Stimulated activated CD8-positive, alpha-beta memory T cell treated with anti-CD3 and anti-CD28 coated beads, Interleukin-15, amount 100 ng/mL, for 24 hours (primary cell): ENCODE measurements at regions not wholly inside any gene's neighbourhood (a gene's known extent, or its start where the extent isn't known, plus 50 kb on each side); places are given as distances from the start of the nearest gene placed in this dataset.
"Not testable (repeated sequence)": the region's sequence is repeated elsewhere in the genome, so short reads cannot be mapped to it uniquely, and the experiment has no call there.

Experiments used
- DNase-seq: peaks from one replicate; pipeline ENCODE4 v3.0.0-alpha.2; 2020; ENCODE audit warnings: low read depth

DNA sequence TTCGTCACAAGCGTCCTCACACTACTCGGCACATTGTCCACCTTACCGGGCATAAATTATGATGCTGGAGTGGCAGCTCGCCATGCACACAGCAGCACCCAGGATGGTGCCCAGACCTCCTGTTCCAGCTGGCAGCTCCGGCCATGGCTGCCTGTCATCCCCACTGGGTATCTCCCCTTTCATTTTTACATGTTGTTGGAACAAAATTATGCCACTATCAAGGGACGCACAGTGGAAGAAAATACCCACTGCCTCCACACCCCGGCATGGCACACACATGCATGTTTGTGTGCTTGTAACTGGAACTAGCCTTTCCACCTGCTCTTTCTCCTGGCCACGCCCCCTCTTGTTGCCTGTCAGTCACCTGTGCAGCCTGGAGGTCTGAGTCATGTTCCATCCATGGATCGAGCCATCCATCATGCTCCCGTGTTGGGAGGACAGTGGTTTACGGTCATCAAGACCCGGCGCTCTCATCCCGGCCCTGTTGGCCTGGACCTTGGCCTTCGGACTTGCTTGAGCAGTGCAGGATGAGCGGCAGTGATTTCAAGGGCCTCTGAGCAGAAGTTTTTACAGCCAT lies 1069.6 kb downstream of the BRD1 start:
- DNase-seq, result no peak

DNA sequence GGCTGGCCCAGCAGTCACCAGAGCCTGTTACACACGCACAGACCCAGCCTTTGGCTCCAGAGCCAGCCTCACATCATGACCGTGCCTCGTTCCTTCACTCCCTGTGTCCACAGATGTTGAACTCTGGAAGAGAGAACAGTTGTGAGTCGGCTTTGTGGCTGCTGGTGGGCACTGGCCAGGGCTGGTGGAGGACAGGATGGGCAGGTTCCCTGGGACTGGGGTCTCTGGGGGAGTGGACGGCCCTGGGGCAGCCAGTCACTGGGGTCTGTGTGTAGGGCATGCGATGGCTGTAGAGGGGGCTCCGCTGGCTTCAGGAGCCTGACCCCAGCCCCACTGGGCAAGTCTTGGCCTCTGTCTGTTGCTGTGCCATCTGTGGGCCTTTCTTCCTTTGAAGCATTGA lies 1070.1 kb downstream of the BRD1 start:
- no peak for DNase-seq

DNA sequence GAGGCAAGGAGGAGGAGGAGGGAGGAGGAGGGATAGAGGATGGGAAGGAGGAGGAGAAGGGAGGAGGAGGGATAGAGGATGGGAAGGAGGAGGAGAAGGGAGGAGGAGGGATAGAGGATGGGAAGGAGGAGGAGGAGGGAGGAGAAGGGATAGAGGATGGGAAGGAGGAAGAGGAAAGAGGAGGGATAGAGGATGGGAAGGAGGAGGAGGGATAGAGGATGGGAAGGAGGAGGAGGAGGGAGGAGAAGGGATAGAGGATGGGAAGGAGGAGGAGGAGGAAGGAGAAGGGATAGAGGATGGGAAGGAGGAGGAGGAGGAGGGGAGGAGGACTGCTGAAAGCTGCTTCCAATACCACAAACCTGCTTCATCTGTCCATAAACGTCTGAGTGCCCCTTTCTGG lies 1070.5 kb downstream of the BRD1 start:
- not testable (repeated sequence) for DNase-seq

DNA sequence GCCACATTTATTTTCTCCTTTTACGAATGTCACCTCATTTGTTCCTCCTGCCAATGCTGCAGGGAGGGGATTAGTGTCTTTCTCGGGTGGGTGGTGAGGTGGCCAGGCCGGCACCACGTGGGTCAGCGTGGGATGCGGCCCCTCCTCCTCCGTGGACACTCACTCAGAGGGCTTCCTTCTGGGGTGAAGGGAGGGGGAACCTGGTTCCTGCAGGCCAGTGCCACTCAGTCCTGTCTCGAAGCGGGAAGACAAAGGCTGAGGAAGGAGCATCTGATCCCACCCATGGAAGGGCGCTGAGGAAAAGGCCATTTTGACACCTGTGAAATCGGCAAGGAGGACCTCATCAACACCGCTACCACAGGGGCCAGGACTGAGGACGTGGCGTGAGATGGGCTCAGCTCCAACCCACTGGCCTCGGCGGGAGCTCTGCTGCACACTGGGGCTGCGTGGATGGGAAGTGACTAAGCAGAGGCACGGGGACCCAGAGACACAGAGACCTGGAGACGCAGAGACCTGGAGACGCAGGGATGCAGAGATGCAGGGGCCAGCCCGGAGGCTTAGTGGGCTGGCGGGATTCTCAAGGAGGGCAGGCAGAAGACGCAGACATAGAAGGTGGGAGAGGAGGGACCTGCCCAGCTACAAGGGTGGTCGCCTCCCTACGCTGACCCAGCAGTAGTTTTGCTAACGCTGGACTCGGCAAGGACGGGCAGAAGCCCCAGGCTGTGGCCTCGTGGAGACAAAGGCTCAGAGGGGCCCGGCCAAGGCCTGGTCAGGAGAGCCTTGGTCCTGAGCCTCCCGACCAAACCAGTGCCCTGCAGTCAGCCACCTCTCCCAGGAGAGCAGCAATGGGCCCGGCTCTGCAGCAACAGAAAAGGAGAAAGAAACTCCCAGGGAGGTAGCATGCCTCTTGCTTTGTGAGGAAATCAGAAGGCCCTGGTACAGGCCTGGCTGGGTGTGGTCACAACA lies 1071.2 kb downstream of the BRD1 start:
- no peak for DNase-seq

DNA sequence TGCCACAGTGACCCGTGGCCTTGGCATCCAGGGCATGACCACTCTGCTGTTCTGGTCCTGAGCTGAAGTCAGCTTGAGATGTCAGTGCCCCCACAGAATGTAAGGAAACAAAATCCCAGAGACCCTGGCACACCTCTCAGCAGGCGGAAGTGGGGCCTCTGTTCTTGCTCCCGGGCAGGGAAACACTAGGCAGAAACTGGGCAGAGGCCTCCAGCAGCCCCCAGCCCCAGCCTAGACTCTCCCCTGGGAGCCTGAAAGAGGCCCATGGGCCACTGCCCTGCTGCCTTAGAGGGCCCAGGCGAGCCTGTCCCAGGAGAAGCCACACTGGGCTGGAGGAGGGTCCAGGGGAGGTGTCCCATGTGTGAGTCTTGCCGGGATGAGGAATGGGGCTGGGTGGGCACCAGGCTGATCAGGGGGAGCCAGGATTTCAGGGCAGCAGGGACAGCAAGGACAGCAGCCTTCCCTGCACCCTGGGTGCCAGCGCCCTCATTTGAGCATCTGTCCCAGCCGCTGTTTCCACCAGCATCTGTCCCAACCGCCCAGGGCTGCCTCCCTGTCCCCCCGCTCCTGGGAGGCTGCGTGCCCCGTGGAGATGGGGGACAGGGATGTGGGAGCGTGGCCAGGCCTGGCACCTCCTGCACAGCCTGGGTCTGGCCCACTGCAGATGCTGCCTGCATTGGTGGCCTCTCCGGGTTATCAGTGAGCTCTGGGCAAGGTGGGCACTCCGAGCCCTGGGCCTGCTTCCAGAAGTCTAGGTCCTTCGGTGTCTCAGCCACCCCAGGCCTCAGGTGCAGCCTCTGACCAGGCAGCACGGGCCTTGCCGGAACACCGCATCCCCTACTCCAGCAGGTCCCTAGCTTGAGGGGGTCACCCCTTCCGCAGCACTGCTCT lies 1072.4 kb downstream of the BRD1 start:
- no peak for DNase-seq

DNA sequence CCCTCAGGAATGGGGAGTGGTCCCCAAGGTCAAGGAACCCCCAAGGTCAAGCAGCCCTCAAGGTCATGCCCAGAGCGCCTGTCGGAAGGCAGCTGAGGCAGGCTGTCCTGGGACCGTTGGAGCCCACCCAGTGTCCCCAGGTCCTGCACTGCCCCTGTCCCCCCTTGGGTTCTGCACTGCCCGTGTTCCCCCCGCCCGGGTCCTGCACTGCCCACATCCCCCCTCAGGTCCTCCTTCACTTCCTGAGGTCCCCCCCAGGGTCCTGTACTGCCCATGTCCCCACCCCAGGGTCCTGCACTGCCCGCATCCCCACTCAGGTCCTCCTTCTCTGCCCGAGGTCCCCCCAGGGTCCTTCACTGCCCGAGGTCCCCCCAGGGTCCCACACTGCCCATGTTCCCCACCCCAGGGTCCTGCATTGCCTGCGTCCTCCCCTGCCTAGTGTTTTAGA lies 1073.0 kb downstream of the BRD1 start:
- DNase-seq, result no peak

DNA sequence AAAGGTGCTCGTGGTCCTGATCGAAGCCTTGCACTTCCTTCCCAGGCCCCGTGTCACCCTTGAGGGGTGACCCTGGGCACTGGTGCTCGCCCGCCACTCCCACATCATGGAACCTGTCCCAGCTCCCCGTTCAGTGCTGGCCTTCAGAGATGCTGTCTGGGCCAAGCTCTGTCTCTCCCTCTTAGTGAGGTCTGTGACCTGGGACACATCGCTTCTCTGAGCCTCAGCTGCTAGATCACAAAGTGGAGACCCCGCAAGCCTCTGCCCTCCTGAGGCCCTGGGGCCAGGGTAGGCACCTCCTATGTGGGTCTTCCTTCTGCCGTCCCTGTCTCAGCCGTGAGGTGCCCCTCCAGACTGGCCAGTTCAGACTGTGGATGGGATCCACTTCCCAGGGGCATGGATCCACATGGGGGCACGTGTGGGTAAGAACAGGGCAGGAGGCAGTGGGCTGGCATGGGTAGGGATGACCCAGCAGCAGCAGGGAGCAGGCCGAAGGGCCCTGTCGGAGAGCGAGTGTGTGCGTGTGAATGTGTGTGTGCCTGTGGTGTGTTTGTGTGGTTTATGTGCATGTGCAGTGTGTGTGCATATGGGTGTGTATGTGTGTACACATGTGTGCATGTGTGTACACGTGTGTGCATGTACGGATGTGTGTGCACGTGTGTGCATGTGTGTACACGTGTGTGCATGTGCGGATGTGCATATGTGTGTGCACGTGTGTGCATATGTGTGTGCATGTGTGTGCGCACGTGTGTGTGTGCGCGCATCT lies 1073.7 kb downstream of the BRD1 start:
- no peak for DNase-seq

DNA sequence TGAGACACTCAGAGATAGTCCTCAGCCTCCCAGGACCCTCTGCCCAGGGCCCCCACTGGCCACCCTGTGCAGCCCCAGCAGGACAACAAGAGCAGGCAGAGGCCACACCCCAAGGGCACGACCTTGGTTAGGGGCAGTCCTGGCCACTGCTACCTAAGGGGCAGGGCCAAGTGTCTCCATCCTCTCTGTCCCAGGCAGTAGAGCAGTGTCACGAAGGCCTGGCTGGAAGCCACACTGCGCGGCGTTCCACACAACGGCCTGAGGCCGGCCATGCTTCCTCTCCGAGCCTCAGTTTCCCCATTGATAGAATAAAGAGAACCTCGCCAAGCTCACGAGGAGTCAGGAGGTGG lies 1074.3 kb downstream of the BRD1 start:
- no peak for DNase-seq

DNA sequence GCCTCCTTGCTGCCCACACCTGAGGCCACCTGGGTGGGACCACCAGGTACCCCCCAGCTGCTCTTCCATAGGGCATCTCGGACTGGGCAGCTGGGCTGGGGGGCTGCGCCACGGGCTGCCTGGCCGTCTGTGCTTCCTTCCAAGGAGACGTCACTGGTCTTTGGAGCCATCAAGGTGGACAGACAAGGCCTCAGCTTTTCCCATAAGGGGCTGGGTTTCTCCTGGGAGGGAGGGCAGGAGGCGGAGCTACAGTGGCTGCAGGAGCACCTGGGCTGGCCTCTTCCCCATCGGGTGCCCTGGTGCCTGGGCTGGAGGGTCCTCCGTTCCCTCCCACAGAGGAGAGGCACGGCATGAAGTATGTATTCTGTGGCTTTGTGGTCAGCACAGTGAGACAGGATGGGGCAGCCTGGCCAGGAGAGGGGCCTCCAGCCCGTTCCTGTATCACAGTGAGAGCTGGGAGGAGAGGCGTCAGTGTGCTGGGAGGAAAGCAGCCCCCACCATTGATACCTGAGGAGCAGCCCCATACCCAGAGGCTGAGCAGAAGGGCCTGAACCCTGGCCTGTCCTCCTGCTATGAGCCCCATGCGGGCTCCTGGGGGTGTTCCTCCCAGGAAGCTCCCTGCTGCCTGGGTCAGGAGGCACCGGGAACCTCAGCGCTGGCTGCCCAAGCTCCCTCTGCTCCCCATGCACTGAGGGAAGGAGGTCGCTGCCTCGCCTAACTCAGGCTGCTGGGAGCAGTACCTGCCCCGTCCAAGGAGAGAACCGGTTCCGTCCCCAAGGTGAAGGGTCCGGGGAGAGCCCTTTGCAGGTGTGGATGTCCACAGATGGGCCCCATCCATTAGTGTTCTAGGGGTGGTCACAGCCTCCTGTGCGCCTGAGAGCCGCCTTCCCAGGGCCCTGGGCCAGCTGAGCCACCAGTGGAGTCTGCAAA lies 1075.0 kb downstream of the BRD1 start:
- DNase-seq, result no peak

DNA sequence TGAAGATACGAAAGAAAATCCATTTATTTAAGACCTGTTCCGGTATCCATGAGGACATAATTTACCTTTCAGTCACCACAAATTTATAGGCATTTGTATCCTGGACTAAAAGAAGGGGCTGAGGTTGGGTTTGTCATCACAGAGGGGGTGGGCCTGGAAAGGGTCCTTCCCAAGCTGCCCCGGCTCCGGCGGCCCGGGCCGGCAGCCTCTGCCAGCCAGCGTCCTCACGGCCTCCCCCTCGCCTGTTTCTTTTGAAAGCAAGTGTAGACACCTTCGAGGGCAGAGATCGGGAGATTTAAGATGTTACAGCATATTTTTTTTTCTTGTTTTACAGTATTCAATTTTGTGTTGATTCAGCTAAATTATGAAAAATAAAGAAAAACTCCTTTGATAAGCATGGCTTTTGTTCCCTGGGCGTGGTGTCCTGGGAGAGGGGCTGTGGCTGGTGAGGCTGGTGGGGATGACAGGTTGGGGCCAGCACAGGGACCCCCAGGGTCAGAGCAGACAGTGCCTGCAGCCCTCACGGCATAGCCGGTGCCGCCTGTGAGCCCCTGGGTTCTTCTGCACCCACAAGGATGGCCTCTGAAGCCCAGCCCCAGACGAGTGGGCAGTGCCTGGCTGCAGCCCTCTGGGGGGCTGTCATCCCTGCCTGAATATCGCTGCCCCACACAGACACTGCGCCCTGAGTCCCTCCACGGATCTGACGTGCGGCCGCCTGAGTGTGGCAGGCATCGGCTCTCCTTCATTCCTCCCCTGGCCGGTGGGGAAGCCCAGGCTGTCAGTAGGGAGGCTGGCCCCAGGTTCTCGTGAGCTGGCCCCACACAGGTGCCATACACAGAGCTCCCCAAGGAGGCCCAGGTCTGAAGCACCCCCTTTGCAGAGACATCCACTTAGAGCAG lies 1075.9 kb downstream of the BRD1 start:
- DNase-seq, result no peak

DNA sequence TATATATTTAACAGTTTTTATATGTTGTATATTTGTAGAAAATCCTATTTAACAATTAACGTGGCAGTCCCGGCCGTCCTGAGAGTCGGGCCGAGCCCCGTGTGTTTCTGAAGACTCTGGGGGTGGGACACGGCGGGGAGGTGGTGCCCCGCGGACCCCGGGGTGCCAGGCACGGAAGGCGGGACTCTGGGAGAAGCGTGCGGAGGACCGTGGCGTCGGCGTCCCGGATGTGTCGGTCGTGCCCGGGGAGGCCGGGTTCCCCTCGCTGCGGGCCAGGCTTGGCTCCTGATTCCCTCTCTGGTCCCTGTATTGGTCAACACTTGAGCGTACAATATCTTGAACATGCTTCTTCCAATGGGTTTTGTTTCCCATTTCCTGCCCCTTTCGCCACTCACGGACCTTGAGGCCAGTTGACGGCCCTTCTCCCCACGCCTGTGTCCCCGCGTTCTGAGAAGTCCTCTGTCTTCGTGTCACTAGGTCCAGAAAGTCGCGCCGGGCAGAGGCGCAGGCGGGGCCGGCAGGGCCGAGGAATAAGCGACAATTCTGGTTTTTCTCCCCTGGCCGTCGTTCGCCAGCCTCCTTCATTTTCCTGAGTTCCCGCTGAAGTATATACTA lies 1076.7 kb downstream of the BRD1 start:
- no peak for DNase-seq

DNA sequence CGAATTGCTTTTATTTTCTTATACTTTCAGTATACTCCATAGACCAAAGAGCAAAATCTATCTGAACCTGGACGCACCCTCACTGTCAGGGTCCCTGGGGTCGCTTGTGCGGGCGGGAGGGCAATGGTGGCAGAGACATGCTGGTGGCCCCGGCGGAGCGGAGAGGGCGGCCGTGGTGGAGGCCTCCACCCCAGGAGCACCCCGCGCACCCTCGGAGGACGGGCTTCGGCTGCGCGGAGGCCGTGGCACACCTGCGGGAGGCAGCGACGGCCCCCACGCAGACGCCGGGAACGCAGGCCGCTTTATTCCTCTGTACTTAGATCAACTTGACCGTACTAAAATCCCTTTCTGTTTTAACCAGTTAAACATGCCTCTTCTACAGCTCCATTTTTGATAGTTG lies 1077.4 kb downstream of the BRD1 start:
- no peak for DNase-seq

DNA sequence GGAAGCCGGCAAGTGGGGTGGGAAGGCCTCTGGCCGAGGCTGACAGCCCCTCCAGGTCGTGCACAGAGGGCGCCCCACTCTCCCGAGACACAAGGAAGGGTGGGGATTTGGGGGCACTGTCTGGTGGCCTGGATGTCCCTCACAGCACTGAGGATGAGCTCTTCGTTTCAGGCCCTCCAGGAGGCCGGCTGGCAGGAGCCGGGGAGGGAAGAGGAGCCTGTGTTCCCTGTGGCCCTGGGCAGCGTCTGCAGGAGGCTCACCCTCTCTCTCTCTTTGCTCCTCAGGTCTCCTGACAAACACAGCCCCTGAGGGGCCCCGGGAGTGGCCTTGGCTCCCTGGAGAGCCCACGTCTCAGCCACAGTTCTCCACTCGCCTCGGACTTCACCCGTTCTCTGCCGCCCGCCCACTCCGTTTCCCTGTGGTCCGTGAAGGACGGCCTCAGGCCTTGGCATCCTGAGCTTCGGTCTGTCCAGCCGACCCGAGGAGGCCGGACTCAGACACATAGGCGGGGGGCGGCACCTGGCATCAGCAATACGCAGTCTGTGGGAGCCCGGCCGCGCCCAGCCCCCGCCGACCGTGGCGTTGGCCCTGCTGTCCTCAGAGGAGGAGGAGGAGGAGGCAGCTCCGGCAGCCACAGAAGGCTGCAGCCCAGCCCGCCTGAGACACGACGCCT lies 1078.0 kb downstream of the BRD1 start:
- DNase-seq, result no peak

DNA sequence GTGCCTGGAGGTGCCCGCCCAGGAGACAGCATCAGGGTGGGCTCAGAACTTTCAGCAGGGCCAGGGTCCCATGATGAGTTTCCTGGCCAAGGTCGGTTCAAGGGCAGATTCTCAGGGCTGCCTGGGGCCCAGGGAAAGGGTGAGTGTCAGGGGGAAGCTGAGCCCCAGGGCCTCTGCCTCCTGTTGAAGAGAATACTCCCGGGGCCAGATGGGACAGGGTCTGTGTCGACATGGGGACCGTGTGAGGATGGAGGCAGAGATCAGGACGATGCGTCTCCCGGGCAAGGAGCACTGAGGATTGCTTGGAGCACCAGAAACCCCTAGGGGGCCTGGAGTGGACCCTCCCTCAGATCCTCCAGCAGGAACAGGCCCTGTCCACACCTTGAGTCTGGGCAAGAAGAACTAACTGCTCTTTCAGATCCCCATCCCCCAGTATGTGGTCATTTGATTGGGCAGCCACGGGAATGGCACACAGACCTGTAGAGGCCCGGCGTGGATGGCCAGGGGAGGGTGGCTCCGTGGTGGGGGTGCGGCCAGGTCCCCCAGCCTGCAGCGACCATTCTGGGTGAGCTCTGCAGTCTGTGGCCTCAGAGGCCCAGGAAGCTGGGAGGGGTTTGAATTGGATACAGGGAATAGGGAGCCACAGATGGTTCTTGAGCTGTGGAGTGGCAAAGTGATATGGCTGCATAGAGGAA lies 1078.7 kb downstream of the BRD1 start:
- DNase-seq, result no peak

DNA sequence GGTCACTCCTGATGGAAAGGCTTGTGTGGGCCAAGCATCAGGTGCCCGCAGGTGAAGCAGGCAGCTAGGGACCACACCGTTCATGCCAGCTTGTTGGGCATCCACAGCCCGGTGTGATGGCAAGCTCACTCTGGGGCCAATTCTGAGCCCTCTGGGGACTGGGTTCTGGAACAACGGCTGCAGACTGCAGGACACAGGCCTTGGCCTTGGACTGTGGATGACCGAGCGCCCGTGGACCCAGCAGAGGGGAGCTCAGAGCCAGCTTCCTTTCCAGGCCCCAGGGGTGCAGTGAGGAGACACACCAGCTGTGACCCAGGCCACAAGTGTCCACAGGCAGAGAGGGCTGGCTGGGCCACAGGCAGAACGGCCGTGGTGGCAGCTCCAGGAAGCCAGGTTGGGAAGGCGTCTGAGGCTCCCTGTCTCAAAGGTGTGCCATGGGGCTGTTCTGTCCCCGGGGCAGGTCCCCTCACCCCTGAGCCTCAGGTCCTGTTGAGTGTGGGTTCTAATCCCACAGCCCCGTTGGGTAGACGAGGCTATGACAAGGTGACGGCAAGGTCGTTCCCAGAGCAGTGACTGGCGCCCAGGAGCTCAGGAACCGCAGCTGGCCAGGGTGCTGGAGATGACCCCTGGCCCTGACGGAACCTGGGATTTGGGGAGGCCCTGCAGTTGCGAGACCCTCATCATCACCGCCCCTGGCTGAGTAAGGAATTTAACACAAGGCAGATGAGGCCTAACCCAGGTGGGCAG lies 1079.4 kb downstream of the BRD1 start:
- no peak for DNase-seq

DNA sequence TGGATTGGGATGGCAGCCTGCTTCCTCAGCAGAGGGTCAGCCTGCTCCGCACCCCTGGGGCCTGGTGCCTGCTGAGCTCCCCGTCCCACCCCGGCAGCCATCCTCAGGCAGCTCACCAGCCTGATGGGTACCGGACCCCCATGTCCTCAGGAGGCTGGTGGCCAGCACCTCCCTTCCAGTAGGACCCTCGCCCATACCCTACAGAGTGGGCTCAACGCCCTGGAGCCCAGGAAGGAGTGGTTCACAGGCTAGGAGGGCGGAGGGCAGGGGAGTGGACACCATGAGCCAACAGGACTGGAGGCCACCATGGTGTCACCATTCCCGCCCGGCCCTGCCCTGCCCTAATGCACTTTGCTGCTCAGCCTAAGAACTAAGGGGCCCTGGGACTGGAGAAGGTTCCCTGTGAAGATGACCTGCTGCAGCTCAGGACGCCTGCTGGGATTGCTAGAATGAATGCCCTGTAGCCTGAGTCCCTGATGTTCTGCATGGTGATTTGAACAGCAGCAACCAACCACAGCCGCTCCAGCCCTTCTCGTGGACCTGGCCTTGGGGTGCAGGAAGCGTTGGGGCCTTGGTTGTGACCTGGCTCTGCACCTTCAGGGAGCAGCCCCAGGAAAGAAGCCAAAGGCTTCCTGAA lies 1080.8 kb downstream of the BRD1 start:
- DNase-seq, result no peak
